ENCODE measurements at regions not wholly inside any gene's neighbourhood (a gene's known extent, or its start where the extent isn't known, plus 50 kb on each side); places are given as distances from the start of the nearest gene placed in this dataset.

GRCh38 chr9:32069169-32069813 lies 315.2 kb upstream of the ACO1 start:
- Histone ChIP-seq H3K27ac (no peak overlapping the region), H3K9me3 (no peaks in the 10 kb centered on the region), H3K27me3 (no peaks in the 10 kb centered on the region), H3K4me3 (no peak overlapping the region), H3K4me1 (no peaks in the 10 kb centered on the region), H3K36me3 (ENCODE audit: low read depth, missing control alignments) (no peaks in the 10 kb centered on the region)
- DNase-seq = no peak
- 69 to 76% methylated on average over 9 of the region's 9 CpGs for WGBS, 2 donors
- intact Hi-C loops (cut with DNase I; ENCODE audit: low total_unique reads) = no loop called here
- TF ChIP-seq, protein P1, sequence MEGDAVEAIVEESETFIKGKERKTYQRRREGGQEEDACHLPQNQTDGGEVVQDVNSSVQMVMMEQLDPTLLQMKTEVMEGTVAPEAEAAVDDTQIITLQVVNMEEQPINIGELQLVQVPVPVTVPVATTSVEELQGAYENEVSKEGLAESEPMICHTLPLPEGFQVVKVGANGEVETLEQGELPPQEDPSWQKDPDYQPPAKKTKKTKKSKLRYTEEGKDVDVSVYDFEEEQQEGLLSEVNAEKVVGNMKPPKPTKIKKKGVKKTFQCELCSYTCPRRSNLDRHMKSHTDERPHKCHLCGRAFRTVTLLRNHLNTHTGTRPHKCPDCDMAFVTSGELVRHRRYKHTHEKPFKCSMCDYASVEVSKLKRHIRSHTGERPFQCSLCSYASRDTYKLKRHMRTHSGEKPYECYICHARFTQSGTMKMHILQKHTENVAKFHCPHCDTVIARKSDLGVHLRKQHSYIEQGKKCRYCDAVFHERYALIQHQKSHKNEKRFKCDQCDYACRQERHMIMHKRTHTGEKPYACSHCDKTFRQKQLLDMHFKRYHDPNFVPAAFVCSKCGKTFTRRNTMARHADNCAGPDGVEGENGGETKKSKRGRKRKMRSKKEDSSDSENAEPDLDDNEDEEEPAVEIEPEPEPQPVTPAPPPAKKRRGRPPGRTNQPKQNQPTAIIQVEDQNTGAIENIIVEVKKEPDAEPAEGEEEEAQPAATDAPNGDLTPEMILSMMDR (IDR thresholded peaks at IDR 0.05) = peak in 1 of 3 experiments; percentile 41
- no peak for TF ChIP-seq POLR2A (IDR thresholded peaks at IDR 0.05)

GRCh38 chr9:32069969-32070368 lies 314.5 kb upstream of the ACO1 start:
- no peaks in the 10 kb centered on the region for H3K4me1 ChIP-seq
- intact Hi-C loops (cut with DNase I; ENCODE audit: low total_unique reads) = no loop called here
- no peaks in the 10 kb centered on the region for H3K9me3 ChIP-seq
- TF ChIP-seq POLR2A (IDR thresholded peaks at IDR 0.05) = no peak
- TF ChIP-seq, protein P1 (IDR thresholded peaks at IDR 0.05) = no peak
- DNase-seq = no peak
- WGBS, 2 donors = 94 to 100% methylated on average over 3 to 5 of the region's 5 CpGs
- H3K36me3 ChIP-seq (ENCODE audit: low read depth, missing control alignments) = no peaks in the 10 kb centered on the region
- no peaks in the 10 kb centered on the region for H3K27me3 ChIP-seq
- no peak overlapping the region for H3K4me3 ChIP-seq
- H3K27ac ChIP-seq = no peak overlapping the region

DNA sequence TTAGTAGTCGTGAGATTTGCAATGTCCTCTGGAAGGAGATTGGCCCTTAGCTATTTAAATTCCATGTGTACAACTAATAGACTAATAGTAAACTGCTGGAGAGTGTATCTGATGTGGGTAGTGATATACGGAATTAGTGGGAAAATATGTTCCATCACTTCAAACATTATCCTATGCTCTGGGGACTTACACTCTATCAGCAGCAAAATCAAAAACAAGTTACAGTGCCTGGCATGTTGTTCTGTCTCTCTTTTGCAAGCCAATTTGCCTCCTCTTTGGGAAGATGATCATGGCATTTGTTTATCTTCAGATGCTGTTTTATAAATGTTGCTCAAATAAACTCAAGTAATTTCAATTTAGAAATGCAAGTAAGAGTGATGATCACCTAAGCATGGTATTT lies 311.9 kb upstream of the ACO1 start:
- TF ChIP-seq, protein P1 (IDR thresholded peaks at IDR 0.05) = no peak
- no peak for TF ChIP-seq POLR2A (IDR thresholded peaks at IDR 0.05)
- H3K36me3 ChIP-seq (ENCODE audit: low read depth, missing control alignments) = no peaks in the 10 kb centered on the region
- no peak overlapping the region for H3K27ac ChIP-seq
- no peaks in the 10 kb centered on the region for H3K9me3 ChIP-seq
- WGBS, 2 donors = 57 to 73% methylated on average over 2 of the region's 2 CpGs
- no peak overlapping the region for H3K4me3 ChIP-seq
- H3K27me3 ChIP-seq = no peaks in the 10 kb centered on the region
- no peaks in the 10 kb centered on the region for H3K4me1 ChIP-seq
- no peak for DNase-seq
- intact Hi-C loops (cut with DNase I; ENCODE audit: low total_unique reads) = no loop called here

DNA sequence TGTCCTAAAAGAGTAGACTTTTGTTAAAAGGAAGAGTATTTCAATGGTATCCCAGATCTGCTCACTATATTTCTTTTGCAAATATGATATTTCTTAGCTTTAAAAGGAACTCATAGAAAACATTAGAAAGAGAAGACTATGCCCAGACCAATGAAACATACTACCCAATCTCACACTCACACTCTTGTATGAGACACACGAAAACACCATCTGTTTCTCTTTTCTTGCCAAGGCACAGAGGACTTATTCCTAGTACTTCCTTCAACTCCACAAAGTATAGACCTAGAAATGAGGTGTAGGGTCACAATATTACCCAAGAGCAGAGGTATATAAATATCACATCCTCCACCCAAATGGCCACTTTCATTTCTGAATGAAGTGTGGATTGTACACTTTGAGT lies 292.4 kb upstream of the ACO1 start:
- Histone ChIP-seq H3K36me3 (ENCODE audit: low read depth, missing control alignments) (no peaks in the 10 kb centered on the region), H3K9me3 (no peaks in the 10 kb centered on the region), H3K27ac (no peak overlapping the region), H3K27me3 (no peaks in the 10 kb centered on the region), H3K4me3 (no peak overlapping the region), H3K4me1 (no peaks in the 10 kb centered on the region)
- no peak for DNase-seq
- 63 to 85% methylated on average over 1 of the region's 1 CpG for WGBS, 2 donors
- TF ChIP-seq POLR2A (IDR thresholded peaks at IDR 0.05) = no peak
- TF ChIP-seq, protein P1 (IDR thresholded peaks at IDR 0.05) = no peak
- intact Hi-C loops (cut with DNase I; ENCODE audit: low total_unique reads) = no loop called here

DNA sequence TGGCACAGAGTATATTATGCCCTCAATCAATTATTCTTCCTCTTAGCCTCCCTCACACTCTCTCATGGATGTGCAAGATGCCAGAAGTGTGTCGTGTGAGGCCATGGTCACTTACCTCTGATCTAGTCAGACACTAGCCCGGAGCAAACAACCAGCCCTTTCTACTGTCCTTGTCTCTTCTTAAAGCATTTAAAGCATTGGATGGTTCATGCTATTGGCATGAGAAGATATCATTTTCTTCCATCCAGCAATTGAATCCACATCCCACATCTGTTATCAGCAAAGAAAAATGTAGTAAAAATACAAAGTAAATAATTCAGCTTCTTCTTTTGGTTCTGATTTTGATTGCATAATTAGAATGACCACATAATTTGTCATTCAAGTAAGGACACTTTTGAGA lies 267.2 kb upstream of the ACO1 start:
- TF ChIP-seq POLR2A (IDR thresholded peaks at IDR 0.05) = no peak
- TF ChIP-seq, protein P1 (IDR thresholded peaks at IDR 0.05) = no peak
- intact Hi-C loops (cut with DNase I; ENCODE audit: low total_unique reads) = no loop called here
- no peak overlapping the region for H3K4me3 ChIP-seq
- H3K27me3 ChIP-seq = no peaks in the 10 kb centered on the region
- no peak for DNase-seq
- H3K27ac ChIP-seq = no peak overlapping the region
- H3K36me3 ChIP-seq (ENCODE audit: low read depth, missing control alignments) = no peaks in the 10 kb centered on the region
- no peaks in the 10 kb centered on the region for H3K9me3 ChIP-seq
- no peaks in the 10 kb centered on the region for H3K4me1 ChIP-seq
- WGBS, 2 donors = 56 to 79% methylated on average over 2 of the region's 2 CpGs

Data from testis (tissue), 2 donors.